Thyroid gland (tissue), 4 donors: ENCODE measurements at regions not wholly inside any gene's neighbourhood (a gene's known extent, or its start where the extent isn't known, plus 50 kb on each side); places are given as distances from the start of the nearest gene placed in this dataset.

Experiments used
- DNase-seq, 2 donors: peaks; one replicate each; pipeline ENCODE4 v3.0.0-alpha.2; 2019
- H3K27ac ChIP-seq, 3 donors: fragments of 200-600 bp; sonication (generic); 1 replicate in 2 of 3; 2 replicates in 1 of 3; pipeline ENCODE4 v1.5.1; 2016 to 2019; ENCODE audit warnings: mild to moderate bottlenecking in 1 of 3, moderate library complexity in 1 of 3
- H3K27me3 ChIP-seq: fragments of 200-600 bp; sonication (generic); one replicate; pipeline ENCODE4 v1.5.1; 2019
- H3K36me3 ChIP-seq, 2 donors: fragments of 200-600 bp; sonication (generic); one replicate each; pipeline ENCODE4 v1.5.1; 2016 to 2019
- H3K4me1 ChIP-seq, 2 donors: fragments of 200-600 bp; sonication (generic); one replicate each; pipeline ENCODE4 v1.5.1; 2017 to 2019
- H3K4me3 ChIP-seq, 3 donors: fragments of 200-600 bp; sonication (generic); replicated peaks in 1 of 3; 1 replicate in 2 of 3; 2 replicates in 1 of 3; pipeline ENCODE4 v1.5.1; 2016; ENCODE audit warnings: mild to moderate bottlenecking in 1 of 3
- H3K9me3 ChIP-seq: fragments of 200-600 bp; sonication (generic); one replicate; pipeline ENCODE4 v1.5.1; 2017
- POLR2A ChIP-seq, 2 donors: fragments of 450-650 bp; IDR thresholded peaks; one replicate each; pipeline ENCODE4 v1.6.1; 2017; ENCODE audit warnings: antibody characterized with exemption in 2 of 2, mild to moderate bottlenecking in 2 of 2, moderate library complexity in 1 of 2
- WGBS, 2 donors: methylation state at CpG; one replicate each; pipeline ENCODE4 v1.1.5; 2017; 5-methylcytosine and 5-hydroxymethylcytosine counted together
- intact Hi-C: fragments of 100-400 bp; cut with DNase I; formaldehyde crosslinking; loops from one replicate; pipeline ENCODE4 v1.15.1; 2023
- TF ChIP-seq, protein P1 (sequence below), 6 experiments: fragments of 200-600 bp in 3 of 6; fragments of 450-650 bp in 3 of 6; sonication (generic) in 3 of 6; IDR thresholded peaks; one replicate each; pipeline ENCODE4 v1.5.1; 2016 to 2019; ENCODE audit warnings: antibody characterized with exemption in 6 of 6, mild to moderate bottlenecking in 2 of 6, inconsistent platforms in 1 of 6, moderate library complexity in 1 of 6

DNA sequence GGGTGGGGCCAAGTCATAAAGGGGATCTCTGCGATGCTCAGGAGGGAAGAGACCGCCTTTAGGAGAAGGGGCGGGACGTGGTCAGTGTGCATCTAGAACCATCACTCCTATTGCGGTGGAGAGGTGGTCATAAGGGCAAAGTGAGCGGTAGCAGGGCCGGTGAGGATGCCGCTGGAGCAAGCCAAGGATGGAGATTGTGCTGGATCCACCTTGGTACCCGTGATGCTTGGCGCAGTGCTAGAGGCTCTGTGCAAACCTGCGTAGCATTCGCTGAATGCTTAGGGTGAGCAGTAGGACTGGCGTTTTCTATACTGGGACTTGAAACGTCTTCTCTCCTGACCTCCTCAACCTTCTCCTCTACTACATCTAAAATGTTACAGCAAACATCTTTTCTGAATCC, 294.2 kb downstream of the FGF9 start:
- H3K4me1 ChIP-seq: no peaks in the 10 kb centered on the region
- H3K27ac ChIP-seq: no peak overlapping the region
- WGBS, 2 donors: 94% methylated on average over 14 of the region's 14 CpGs
- intact Hi-C loops: no loop called here
- no peaks in the 10 kb centered on the region for H3K27me3 ChIP-seq
- no peak overlapping the region for H3K4me3 ChIP-seq
- no peaks in the 10 kb centered on the region for H3K36me3 ChIP-seq
- TF ChIP-seq, protein P1, sequence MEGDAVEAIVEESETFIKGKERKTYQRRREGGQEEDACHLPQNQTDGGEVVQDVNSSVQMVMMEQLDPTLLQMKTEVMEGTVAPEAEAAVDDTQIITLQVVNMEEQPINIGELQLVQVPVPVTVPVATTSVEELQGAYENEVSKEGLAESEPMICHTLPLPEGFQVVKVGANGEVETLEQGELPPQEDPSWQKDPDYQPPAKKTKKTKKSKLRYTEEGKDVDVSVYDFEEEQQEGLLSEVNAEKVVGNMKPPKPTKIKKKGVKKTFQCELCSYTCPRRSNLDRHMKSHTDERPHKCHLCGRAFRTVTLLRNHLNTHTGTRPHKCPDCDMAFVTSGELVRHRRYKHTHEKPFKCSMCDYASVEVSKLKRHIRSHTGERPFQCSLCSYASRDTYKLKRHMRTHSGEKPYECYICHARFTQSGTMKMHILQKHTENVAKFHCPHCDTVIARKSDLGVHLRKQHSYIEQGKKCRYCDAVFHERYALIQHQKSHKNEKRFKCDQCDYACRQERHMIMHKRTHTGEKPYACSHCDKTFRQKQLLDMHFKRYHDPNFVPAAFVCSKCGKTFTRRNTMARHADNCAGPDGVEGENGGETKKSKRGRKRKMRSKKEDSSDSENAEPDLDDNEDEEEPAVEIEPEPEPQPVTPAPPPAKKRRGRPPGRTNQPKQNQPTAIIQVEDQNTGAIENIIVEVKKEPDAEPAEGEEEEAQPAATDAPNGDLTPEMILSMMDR (IDR thresholded peaks at IDR 0.05): no peak
- no peak for TF ChIP-seq POLR2A (IDR thresholded peaks at IDR 0.05)
- no peak for DNase-seq
- H3K9me3 ChIP-seq: no peaks in the 10 kb centered on the region

DNA sequence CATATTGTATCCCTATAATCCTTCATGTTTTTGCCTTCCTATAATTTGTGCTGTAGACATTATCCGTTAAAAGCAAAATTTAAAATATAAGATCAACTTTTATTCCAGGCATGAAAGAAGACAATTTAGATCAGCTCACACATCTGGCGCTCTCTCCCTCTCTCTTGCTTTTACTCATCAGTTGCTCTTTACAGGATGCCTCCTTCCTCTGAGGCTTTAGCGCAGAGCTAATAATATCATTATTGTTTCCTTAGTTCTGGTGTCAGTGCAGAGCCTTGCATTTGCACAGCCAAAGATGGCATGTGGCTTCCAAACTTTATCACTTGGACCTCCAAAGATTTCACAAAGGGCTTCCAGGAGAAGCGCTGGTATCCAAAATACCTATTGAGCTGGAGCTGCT, 295.1 kb downstream of the FGF9 start:
- Histone ChIP-seq H3K4me1 (no peaks in the 10 kb centered on the region), H3K9me3 (no peaks in the 10 kb centered on the region), H3K27me3 (no peaks in the 10 kb centered on the region), H3K36me3 (no peaks in the 10 kb centered on the region), H3K27ac (no peak overlapping the region), H3K4me3 (no peak overlapping the region)
- no peak for TF ChIP-seq POLR2A (IDR thresholded peaks at IDR 0.05)
- TF ChIP-seq, protein P1 (IDR thresholded peaks at IDR 0.05): no peak
- intact Hi-C loops: no loop called here
- WGBS, 2 donors: 80 to 92% methylated on average over 4 of the region's 4 CpGs
- DNase-seq: no peak

DNA sequence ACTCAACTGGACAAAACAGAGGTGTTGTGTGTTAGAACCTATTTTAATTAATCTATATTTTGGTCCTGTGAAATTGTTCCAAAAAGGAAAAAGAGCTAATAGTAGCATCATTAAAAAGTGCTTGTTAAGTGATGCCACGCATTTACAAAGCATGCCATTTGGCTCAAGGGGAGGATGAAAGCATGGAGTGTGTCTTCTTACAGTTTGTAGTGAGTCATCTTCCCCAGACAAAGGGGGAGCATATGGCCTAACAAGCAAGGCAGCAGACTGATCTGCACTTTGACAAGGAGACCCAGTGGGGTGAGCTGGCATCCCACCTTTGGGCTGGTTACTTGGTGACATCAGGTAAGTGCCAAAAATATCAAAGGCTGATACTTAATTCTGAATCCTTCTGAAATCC, 297.0 kb downstream of the FGF9 start:
- Histone ChIP-seq H3K36me3 (no peaks in the 10 kb centered on the region), H3K4me1 (no peaks in the 10 kb centered on the region), H3K27me3 (no peaks in the 10 kb centered on the region), H3K9me3 (no peaks in the 10 kb centered on the region), H3K4me3 (no peak overlapping the region), H3K27ac (no peak overlapping the region)
- intact Hi-C loops: no loop called here
- 95 to 100% methylated on average over 1 of the region's 1 CpG for WGBS, 2 donors
- DNase-seq: no peak
- TF ChIP-seq, protein P1 (IDR thresholded peaks at IDR 0.05): no peak
- TF ChIP-seq POLR2A (IDR thresholded peaks at IDR 0.05): no peak

DNA sequence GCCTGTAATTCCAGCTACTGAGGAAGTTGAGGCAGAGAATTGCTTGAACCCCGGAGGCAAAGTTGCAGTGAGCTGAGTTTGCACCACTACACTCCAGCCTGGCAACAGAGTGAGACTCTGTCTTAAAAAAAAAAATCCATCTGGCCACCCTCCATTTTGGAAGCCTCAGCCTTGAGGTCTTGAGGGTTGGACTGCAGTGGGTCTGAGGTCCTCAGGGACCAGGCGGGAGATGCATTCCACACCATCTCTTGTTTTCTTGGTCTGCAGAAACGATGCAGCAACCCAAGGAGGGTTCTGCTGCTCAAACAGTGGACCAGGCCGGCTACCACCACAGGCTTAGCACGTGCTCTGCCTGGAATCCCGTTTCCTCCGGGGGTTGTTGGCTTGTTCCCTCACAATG, 299.3 kb downstream of the FGF9 start:
- 74 to 79% methylated on average over 7 of the region's 7 CpGs for WGBS, 2 donors
- Histone ChIP-seq H3K4me1 (no peaks in the 10 kb centered on the region), H3K27me3 (no peaks in the 10 kb centered on the region), H3K4me3 (no peak overlapping the region), H3K36me3 (no peaks in the 10 kb centered on the region), H3K9me3 (no peaks in the 10 kb centered on the region), H3K27ac (no peak overlapping the region)
- TF ChIP-seq, protein P1 (IDR thresholded peaks at IDR 0.05): no peak
- no peak for TF ChIP-seq POLR2A (IDR thresholded peaks at IDR 0.05)
- intact Hi-C loops: no loop called here
- DNase-seq: no peak

DNA sequence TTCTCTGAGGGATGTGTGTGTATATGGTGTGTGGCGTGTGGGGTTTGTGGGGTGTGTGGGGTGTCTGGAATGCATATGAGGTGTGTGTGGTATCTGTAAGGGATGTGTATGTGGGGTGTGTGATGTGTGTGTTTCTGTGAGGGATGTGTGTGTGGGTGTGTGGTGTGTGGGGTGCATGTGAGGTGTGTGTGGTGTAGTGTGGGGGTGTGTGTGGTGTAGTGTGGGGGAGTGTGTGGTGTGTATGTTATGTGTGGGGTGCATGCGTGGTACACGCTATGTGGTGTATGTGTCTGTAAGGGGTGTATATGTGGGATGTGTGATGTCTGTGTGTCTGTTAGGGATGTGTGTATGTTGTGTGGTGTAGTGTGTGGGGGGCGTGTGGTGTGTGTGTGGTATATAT, 300.0 kb downstream of the FGF9 start:
- DNase-seq: no peak

More for the DNA sequence above, 300.0 kb downstream of the FGF9 start:
- no peaks in the 10 kb centered on the region for H3K9me3 ChIP-seq
- no peak overlapping the region for H3K27ac ChIP-seq
- no peaks in the 10 kb centered on the region for H3K36me3 ChIP-seq
- no peaks in the 10 kb centered on the region for H3K4me1 ChIP-seq
- H3K27me3 ChIP-seq: no peaks in the 10 kb centered on the region
- H3K4me3 ChIP-seq: no peak overlapping the region
- TF ChIP-seq POLR2A (IDR thresholded peaks at IDR 0.05): no peak
- TF ChIP-seq, protein P1 (IDR thresholded peaks at IDR 0.05): no peak
- intact Hi-C loops: no loop called here
- WGBS, 2 donors: 93 to 94% methylated on average over 4 of the region's 4 CpGs
